Nephron (organoid): ENCODE measurements at regions not wholly inside any gene's neighbourhood (a gene's known extent, or its start where the extent isn't known, plus 50 kb on each side); places are given as distances from the start of the nearest gene placed in this dataset.
"Not testable (repeated sequence)": the region's sequence is repeated elsewhere in the genome, so short reads cannot be mapped to it uniquely, and the experiment has no call there.

Source experiments
- H3K27ac Mint-ChIP-seq, 3 experiments: 2 replicates each; pipeline ENCODE4 v1.8.0; 2020; ENCODE audit warnings: mixed read lengths in 3 of 3, mild to moderate bottlenecking in 2 of 3, moderate library complexity in 1 of 3
- H3K27me3 Mint-ChIP-seq: 2 replicates; pipeline ENCODE4 v1.8.0; 2021; ENCODE audit warnings: low read depth, mild to moderate bottlenecking, moderate library complexity, mixed read lengths
- H3K36me3 Mint-ChIP-seq: 2 replicates; pipeline ENCODE4 v1.8.0; 2020; ENCODE audit warnings: low read depth, mixed read lengths
- H3K4me1 Mint-ChIP-seq: 2 replicates; pipeline ENCODE4 v1.8.0; 2020; ENCODE audit warnings: mixed read lengths
- H3K4me3 Mint-ChIP-seq, 3 experiments: 2 replicates each; pipeline ENCODE4 v1.8.0; 2020; ENCODE audit warnings: mild to moderate bottlenecking in 3 of 3, mixed read lengths in 3 of 3, moderate library complexity in 2 of 3
- H3K9me3 Mint-ChIP-seq: 2 replicates; pipeline ENCODE4 v1.8.0; 2020; ENCODE audit warnings: mixed read lengths
- CTCF ChIP-seq, 3 experiments: fragments of 200-600 bp; sonication (generic); IDR thresholded peaks; one replicate each; pipeline ENCODE4 v1.5.0; 2021; ENCODE audit warnings: antibody characterized with exemption in 3 of 3; ENCODE audit not compliant: unreplicated experiment in 3 of 3

GRCh38 chr11:13782390-13783075 is 114.1 kb downstream of the FAR1 start:
- no peaks in the 10 kb centered on the region for H3K36me3 Mint-ChIP-seq
- no peak for TF ChIP-seq CTCF (IDR thresholded peaks at IDR 0.05; ENCODE audit: unreplicated experiment in 3 of 3)
- H3K4me1 Mint-ChIP-seq: peaks cover 26% of the 10 kb centered on the region
- peaks cover 25% of the 10 kb centered on the region for H3K27me3 Mint-ChIP-seq
- H3K4me3 Mint-ChIP-seq: no peak overlapping the region
- H3K9me3 Mint-ChIP-seq: no peaks in the 10 kb centered on the region
- peak overlapping the region in 1 of 3 experiments; percentile 54 for H3K27ac Mint-ChIP-seq

GRCh38 chr11:13784441-13784840 is 116.0 kb downstream of the FAR1 start:
- Mint-ChIP-seq H3K4me3 (no peak overlapping the region), H3K36me3 (no peaks in the 10 kb centered on the region), H3K9me3 (no peaks in the 10 kb centered on the region), H3K27ac (no peak overlapping the region), H3K4me1 (peaks cover 26% of the 10 kb centered on the region), H3K27me3 (peaks cover 13% of the 10 kb centered on the region)
- no peak for TF ChIP-seq CTCF (IDR thresholded peaks at IDR 0.05; ENCODE audit: unreplicated experiment in 3 of 3)

GRCh38 chr11:13784855-13785254 is 116.4 kb downstream of the FAR1 start:
- Mint-ChIP-seq H3K4me3 (no peak overlapping the region), H3K27ac (no peak overlapping the region), H3K4me1 (peaks cover 26% of the 10 kb centered on the region), H3K9me3 (no peaks in the 10 kb centered on the region), H3K36me3 (no peaks in the 10 kb centered on the region), H3K27me3 (peaks cover 13% of the 10 kb centered on the region)
- no peak for TF ChIP-seq CTCF (IDR thresholded peaks at IDR 0.05; ENCODE audit: unreplicated experiment in 3 of 3)

- Mint-ChIP-seq H3K4me1 (peaks cover 26% of the 10 kb centered on the region), H3K27me3 (peaks cover 13% of the 10 kb centered on the region), H3K4me3 (no peak overlapping the region), H3K9me3 (no peaks in the 10 kb centered on the region), H3K27ac (no peak overlapping the region), H3K36me3 (no peaks in the 10 kb centered on the region)
- no peak for TF ChIP-seq CTCF (IDR thresholded peaks at IDR 0.05; ENCODE audit: unreplicated experiment in 3 of 3)
Observed at GRCh38 chr11:13786688-13787087, 118.2 kb downstream of the FAR1 start.

- not testable (repeated sequence) for H3K36me3 Mint-ChIP-seq, H3K4me1 Mint-ChIP-seq, H3K27ac Mint-ChIP-seq, H3K27me3 Mint-ChIP-seq, H3K4me3 Mint-ChIP-seq
- H3K9me3 Mint-ChIP-seq: peaks cover 26% of the 10 kb centered on the region
Observed at GRCh38 chr11:13797616-13798015, 129.1 kb downstream of the FAR1 start.

GRCh38 chr11:13800901-13801300 is 132.4 kb downstream of the FAR1 start:
- H3K36me3 Mint-ChIP-seq: no peaks in the 10 kb centered on the region
- no peak for TF ChIP-seq CTCF (IDR thresholded peaks at IDR 0.05; ENCODE audit: unreplicated experiment in 3 of 3)
- no peak overlapping the region for H3K27ac Mint-ChIP-seq
- H3K27me3 Mint-ChIP-seq: no peaks in the 10 kb centered on the region
- no peaks in the 10 kb centered on the region for H3K4me1 Mint-ChIP-seq
- peaks cover 26% of the 10 kb centered on the region for H3K9me3 Mint-ChIP-seq
- no peak overlapping the region for H3K4me3 Mint-ChIP-seq
